Activated B cell treated with CpG ODN at 0.5 μM for 24 hours (primary cell): ENCODE measurements at regions not wholly inside any gene's neighbourhood (a gene's known extent, or its start where the extent isn't known, plus 50 kb on each side); places are given as distances from the start of the nearest gene placed in this dataset.

Experiments used
- ATAC-seq: fragments of 200-7000 bp; cut with Tn5 transposase; one replicate; pipeline ENCODE4 v1.10.0; 2021; ENCODE audit warnings: low read depth, mild to moderate bottlenecking, moderate library complexity
- CTCF ChIA-PET: fragments of 350-600 bp; sonication (Branson Sonifier 250); formaldehyde crosslinking; loops from one replicate; lab custom pipeline; 2021; ENCODE audit warnings: antibody characterized with exemption; lab: Charles Lee
- POLR2A ChIA-PET: fragments of 350-600 bp; sonication (Branson Sonifier 250); formaldehyde crosslinking; loops from one replicate; lab custom pipeline; 2021; ENCODE audit warnings: antibody characterized with exemption; lab: Charles Lee
- DNase-seq: peaks from one replicate; pipeline ENCODE4 v3.0.0; 2022
- H3K27ac Mint-ChIP-seq: one replicate; pipeline ENCODE4 v1.8.0; 2020; ENCODE audit warnings: mixed read lengths
- H3K27me3 Mint-ChIP-seq: one replicate; pipeline ENCODE4 v1.8.0; 2021; ENCODE audit warnings: mixed read lengths
- H3K36me3 Mint-ChIP-seq: one replicate; pipeline ENCODE4 v1.8.0; 2021; ENCODE audit warnings: low read depth, mixed read lengths
- H3K4me1 Mint-ChIP-seq: one replicate; pipeline ENCODE4 v1.8.0; 2021; ENCODE audit warnings: mixed read lengths
- H3K4me3 Mint-ChIP-seq: one replicate; pipeline ENCODE4 v1.8.0; 2020; ENCODE audit warnings: mild to moderate bottlenecking, mixed read lengths
- H3K9me3 Mint-ChIP-seq: one replicate; pipeline ENCODE4 v1.8.0; 2020; ENCODE audit warnings: mixed read lengths
- intact Hi-C: fragments of 100-400 bp; cut with micrococcal nuclease; formaldehyde crosslinking; loops from one replicate; pipeline ENCODE4 v1.15.1; 2024
- TF ChIP-seq, protein P1 (sequence below): fragments of 200-600 bp; IDR thresholded peaks from one replicate; pipeline ENCODE4 v1.8.0; 2022; ENCODE audit warnings: antibody characterized with exemption, mild to moderate bottlenecking

DNA sequence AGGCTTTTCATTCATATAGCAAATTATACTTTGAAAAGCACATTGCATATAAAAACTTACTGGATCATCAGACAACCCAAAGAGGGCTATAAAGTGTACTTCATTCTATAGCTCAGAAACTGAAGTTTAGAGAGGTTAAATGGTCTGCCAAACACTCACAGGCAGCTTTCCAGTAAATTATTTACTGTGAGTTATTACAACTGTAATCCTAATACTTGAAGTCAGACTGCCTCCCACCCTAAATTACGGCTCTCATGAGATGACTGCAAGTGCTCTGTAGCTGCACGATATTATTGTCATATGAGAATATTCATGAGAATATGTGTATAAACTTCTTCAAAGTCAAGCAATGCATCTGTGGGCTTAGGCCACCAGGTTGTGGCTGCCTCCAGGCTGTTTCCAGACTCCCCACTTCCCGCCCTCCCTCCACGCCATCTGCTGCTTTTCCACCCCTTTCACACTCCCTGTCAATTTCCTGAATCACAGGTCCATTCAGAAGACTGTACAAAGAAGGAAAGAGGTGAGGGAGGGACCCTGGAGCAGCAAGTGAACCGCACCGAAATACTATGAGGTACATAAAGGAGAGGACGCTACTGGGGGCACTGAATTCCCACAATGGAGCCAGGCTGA, 111.1 kb upstream of the SPOPL start:
- H3K27me3 Mint-ChIP-seq = no peaks in the 10 kb centered on the region
- no peak overlapping the region for H3K4me3 Mint-ChIP-seq
- no peak overlapping the region for H3K27ac Mint-ChIP-seq
- no peak for DNase-seq
- H3K36me3 Mint-ChIP-seq = no peaks in the 10 kb centered on the region
- no peak for ATAC-seq
- TF ChIP-seq, protein P1, sequence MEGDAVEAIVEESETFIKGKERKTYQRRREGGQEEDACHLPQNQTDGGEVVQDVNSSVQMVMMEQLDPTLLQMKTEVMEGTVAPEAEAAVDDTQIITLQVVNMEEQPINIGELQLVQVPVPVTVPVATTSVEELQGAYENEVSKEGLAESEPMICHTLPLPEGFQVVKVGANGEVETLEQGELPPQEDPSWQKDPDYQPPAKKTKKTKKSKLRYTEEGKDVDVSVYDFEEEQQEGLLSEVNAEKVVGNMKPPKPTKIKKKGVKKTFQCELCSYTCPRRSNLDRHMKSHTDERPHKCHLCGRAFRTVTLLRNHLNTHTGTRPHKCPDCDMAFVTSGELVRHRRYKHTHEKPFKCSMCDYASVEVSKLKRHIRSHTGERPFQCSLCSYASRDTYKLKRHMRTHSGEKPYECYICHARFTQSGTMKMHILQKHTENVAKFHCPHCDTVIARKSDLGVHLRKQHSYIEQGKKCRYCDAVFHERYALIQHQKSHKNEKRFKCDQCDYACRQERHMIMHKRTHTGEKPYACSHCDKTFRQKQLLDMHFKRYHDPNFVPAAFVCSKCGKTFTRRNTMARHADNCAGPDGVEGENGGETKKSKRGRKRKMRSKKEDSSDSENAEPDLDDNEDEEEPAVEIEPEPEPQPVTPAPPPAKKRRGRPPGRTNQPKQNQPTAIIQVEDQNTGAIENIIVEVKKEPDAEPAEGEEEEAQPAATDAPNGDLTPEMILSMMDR = no peak
- POLR2A ChIA-PET = no interaction called here
- no peaks in the 10 kb centered on the region for H3K9me3 Mint-ChIP-seq
- H3K4me1 Mint-ChIP-seq = no peaks in the 10 kb centered on the region
- CTCF ChIA-PET = no interaction called here
- intact Hi-C loops = no loop called here

DNA sequence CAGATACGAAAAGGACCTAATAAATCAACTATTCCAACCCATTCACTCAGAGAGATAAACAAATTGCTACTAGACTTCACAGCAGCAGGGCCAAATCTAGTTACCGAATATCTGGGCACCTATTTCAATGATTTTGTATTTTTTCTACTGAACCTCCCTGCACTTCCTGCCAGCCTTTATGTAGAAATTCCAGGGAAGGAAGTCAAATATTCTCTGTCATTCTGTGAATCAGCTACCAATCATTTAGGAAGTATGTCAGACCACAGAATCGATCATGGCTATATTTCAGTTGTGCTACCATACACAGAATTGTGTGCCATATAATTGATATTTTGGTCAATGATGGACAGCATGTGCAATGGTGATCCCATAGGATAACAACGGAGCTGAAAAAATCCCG, 109.6 kb upstream of the SPOPL start:
- Mint-ChIP-seq H3K36me3 (no peaks in the 10 kb centered on the region), H3K4me3 (no peak overlapping the region), H3K4me1 (no peaks in the 10 kb centered on the region), H3K27ac (no peak overlapping the region), H3K9me3 (no peaks in the 10 kb centered on the region), H3K27me3 (no peaks in the 10 kb centered on the region)
- intact Hi-C loops = no loop called here
- ATAC-seq (no peak), DNase-seq (no peak)
- ChIA-PET POLR2A (no interaction called here), CTCF (no interaction called here)
- TF ChIP-seq, protein P1 = no peak

DNA sequence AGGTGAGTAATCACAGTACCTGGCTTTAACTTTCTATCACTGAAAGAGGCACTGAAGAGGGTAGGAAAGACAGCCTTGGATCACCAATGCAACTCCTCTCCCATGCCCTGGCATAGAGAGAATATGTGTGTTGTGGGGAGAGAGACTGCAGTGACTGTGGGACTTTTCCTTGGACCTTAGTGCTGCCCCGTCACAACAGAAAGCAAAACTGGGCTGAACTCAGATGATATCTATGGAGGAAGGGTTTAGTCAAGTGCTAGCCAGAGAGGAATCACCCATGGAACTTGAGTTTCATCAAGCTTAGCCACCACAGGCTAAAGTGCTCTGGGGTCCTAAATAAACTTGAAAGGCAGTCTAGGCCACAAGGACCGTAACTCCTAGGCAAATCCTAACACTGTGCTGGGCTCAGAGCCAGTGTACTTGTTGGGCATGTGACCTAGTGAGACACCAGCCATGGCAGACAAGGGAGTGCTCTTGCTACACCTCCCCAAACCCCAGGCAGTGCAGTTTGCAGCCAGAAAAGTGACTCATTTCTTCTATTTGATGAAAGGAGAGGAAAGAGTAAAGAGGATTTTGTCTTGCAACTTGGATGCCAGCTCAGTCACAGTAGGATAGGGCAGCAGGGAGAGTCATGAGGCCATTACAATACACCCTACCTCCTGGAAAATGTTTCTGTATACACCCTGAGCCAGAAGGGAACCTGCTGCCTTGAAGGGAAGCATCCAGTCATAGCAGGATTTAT, 105.8 kb upstream of the SPOPL start:
- ChIA-PET POLR2A (no interaction called here), CTCF (no interaction called here)
- Mint-ChIP-seq H3K9me3 (peaks cover 9% of the 10 kb centered on the region), H3K27ac (no peak overlapping the region), H3K4me1 (no peaks in the 10 kb centered on the region), H3K27me3 (no peaks in the 10 kb centered on the region), H3K36me3 (no peaks in the 10 kb centered on the region), H3K4me3 (no peak overlapping the region)
- TF ChIP-seq, protein P1 = no peak
- intact Hi-C loops = no loop called here
- no peak for ATAC-seq
- DNase-seq = no peak

DNA sequence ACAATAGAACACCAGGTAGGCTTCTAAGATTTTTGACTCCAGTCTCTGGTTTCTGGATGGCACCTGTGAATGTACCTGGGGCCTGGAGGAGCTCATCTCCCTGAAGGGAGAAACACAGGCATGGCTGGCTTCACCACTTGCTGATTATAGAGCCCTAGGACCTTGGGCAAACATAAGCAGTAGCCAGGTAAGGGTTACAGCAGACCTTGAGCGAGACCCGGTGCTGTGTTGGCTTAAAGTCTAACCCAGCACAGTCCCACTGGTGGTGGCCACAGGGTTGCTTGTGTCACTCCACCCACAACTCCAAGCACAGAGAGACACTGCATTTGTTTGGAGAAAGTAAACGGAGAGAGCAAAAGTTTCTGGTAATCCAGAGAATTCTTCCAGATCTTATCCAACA, 104.7 kb upstream of the SPOPL start:
- DNase-seq (no peak), ATAC-seq (no peak)
- intact Hi-C loops = no loop called here
- Mint-ChIP-seq H3K27ac (no peak overlapping the region), H3K4me1 (no peaks in the 10 kb centered on the region), H3K4me3 (no peak overlapping the region), H3K9me3 (peaks cover 15% of the 10 kb centered on the region), H3K36me3 (no peaks in the 10 kb centered on the region), H3K27me3 (no peaks in the 10 kb centered on the region)
- TF ChIP-seq, protein P1 = no peak
- ChIA-PET POLR2A (no interaction called here), CTCF (no interaction called here)

DNA sequence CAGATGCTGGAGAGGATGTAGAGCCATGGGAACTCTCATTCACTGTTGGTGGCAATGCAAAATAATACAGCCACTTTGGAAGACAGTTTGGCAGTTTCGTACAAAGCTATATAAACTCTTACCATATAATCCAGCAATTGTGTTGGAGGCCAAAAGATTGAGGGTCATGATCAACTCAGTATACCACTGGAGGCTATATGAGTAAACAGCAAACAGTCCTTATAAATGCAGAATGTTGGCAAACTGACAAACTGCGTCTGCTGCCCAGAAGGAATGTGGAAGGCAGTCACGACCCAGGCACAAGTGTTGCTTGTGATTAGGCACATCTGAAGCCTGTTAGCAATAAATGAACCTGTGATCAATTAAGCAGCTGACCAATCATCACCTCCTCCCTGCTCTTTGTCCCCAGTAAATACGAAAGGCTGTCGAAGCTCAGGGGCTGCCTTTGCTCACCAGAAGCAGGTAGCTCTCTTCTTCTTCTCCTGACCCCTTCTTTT, 98.1 kb upstream of the SPOPL start:
- H3K4me1 Mint-ChIP-seq = no peaks in the 10 kb centered on the region
- CTCF ChIA-PET = no interaction called here

More for the DNA sequence above, 98.1 kb upstream of the SPOPL start:
- no peaks in the 10 kb centered on the region for H3K27me3 Mint-ChIP-seq
- no peak overlapping the region for H3K27ac Mint-ChIP-seq
- H3K36me3 Mint-ChIP-seq = no peaks in the 10 kb centered on the region
- no peak for DNase-seq
- no peak for ATAC-seq
- POLR2A ChIA-PET = no interaction called here
- TF ChIP-seq, protein P1 = no peak
- peaks cover 9% of the 10 kb centered on the region for H3K9me3 Mint-ChIP-seq
- H3K4me3 Mint-ChIP-seq = no peak overlapping the region
- intact Hi-C loops = no loop called here
